Tibial nerve (tissue), 4 donors: ENCODE measurements at regions not wholly inside any gene's neighbourhood (a gene's known extent, or its start where the extent isn't known, plus 50 kb on each side); places are given as distances from the start of the nearest gene placed in this dataset.

Experiments used
- DNase-seq, 2 donors: peaks; one replicate each; pipeline ENCODE4 v3.0.0-alpha.2; 2019; ENCODE audit warnings: low spot score in 2 of 2
- H3K27ac ChIP-seq, 4 donors: fragments of 200-600 bp; sonication (generic) in 3 of 4; one replicate each; pipeline ENCODE4 v1.5.1; 2017 to 2019; ENCODE audit warnings: mild to moderate bottlenecking in 1 of 4
- H3K27me3 ChIP-seq, 2 donors: fragments of 200-600 bp; sonication (generic) in 1 of 2; one replicate each; pipeline versions ENCODE4 v1.5.1 to v1.6.0; 2017 to 2019
- H3K36me3 ChIP-seq, 3 donors: fragments of 200-600 bp; sonication (generic); one replicate each; pipeline ENCODE4 v1.5.1; 2018 to 2019
- H3K4me1 ChIP-seq, 4 donors: fragments of 200-600 bp; sonication (generic) in 3 of 4; one replicate each; pipeline ENCODE4 v1.5.1; 2017 to 2019
- H3K4me3 ChIP-seq, 4 donors: fragments of 200-600 bp; sonication (generic) in 3 of 4; one replicate each; pipeline ENCODE4 v1.5.1; 2017 to 2019; ENCODE audit warnings: mild to moderate bottlenecking in 1 of 4, moderate library complexity in 1 of 4
- H3K9me3 ChIP-seq, 4 donors: fragments of 200-600 bp; sonication (generic) in 3 of 4; one replicate each; pipeline ENCODE4 v1.5.1; 2017 to 2019
- CTCF ChIP-seq, 5 experiments: fragments of 200-600 bp in 3 of 5; fragments of 450-650 bp in 2 of 5; sonication (generic) in 3 of 5; IDR thresholded peaks; one replicate each; pipeline ENCODE4 v1.5.1; 2016 to 2019; ENCODE audit warnings: antibody characterized with exemption in 5 of 5, mild to moderate bottlenecking in 3 of 5, moderate library complexity in 2 of 5
- EP300 ChIP-seq, 2 donors: sonication (generic); formaldehyde crosslinking; IDR thresholded peaks; one replicate each; pipeline ENCODE4 v1.6.1; 2017; ENCODE audit warnings: antibody characterized with exemption in 2 of 2, mild to moderate bottlenecking in 1 of 2
- POLR2A ChIP-seq, 2 donors: fragments of 450-650 bp; IDR thresholded peaks; one replicate each; pipeline ENCODE4 v1.6.1; 2017; ENCODE audit warnings: antibody characterized with exemption in 2 of 2, mild to moderate bottlenecking in 2 of 2, moderate library complexity in 2 of 2
- WGBS, 2 donors: methylation state at CpG; one replicate each; pipeline ENCODE4 v1.1.5; 2018; 5-methylcytosine and 5-hydroxymethylcytosine counted together

DNA sequence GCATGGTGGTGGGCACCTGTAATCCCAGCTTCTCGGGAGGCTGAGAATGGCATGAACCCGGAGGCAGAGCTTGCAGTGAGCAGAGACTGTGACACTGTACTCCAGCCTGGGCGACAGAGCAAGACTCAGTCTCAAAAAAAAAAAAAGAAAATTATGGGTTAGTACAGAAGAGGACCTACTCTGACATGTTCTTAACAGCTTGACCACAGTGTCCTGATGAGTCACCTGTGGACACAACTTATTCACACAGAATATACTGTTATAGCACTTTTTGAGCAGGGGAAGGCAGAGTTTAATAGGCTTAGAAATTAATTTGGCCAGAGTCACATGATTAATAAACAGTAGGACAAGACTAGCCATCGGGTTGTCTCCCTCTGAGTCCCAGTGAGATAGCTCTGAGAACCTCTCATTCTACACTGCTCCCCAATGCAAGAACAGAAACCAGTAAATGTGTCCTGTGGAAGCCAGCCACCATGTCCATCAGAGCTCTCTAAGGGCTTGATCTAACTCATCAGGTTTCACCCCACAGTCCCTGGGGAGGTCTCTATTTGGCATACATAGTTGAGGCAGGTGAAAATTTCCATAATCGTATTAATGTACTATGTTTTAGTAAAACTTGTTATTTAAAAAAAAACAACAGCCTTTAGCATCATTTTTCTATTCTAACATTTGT, 1077.9 kb upstream of the C9orf72 start:
- no peaks in the 10 kb centered on the region for H3K36me3 ChIP-seq
- H3K27ac ChIP-seq, result no peak overlapping the region
- H3K27me3 ChIP-seq, result no peaks in the 10 kb centered on the region
- TF ChIP-seq EP300 (IDR thresholded peaks at IDR 0.05), result no peak
- no peak for TF ChIP-seq CTCF (IDR thresholded peaks at IDR 0.05)
- no peak for TF ChIP-seq POLR2A (IDR thresholded peaks at IDR 0.05)
- no peaks in the 10 kb centered on the region for H3K9me3 ChIP-seq
- no peak for DNase-seq
- no peak overlapping the region for H3K4me3 ChIP-seq
- H3K4me1 ChIP-seq, result no peaks in the 10 kb centered on the region
- WGBS, 2 donors, result 92 to 93% methylated on average over 5 of the region's 5 CpGs

- 90 to 100% methylated on average over 1 of the region's 1 CpG for WGBS, 2 donors
- H3K27me3 ChIP-seq, result no peaks in the 10 kb centered on the region
- DNase-seq, result no peak
- H3K4me1 ChIP-seq, result no peaks in the 10 kb centered on the region
- H3K4me3 ChIP-seq, result no peak overlapping the region
- H3K9me3 ChIP-seq, result no peaks in the 10 kb centered on the region
- H3K36me3 ChIP-seq, result no peaks in the 10 kb centered on the region
- no peak overlapping the region for H3K27ac ChIP-seq
- no peak for TF ChIP-seq POLR2A (IDR thresholded peaks at IDR 0.05)
Measured at GRCh38 chr9:28653216-28653615, 1079.9 kb upstream of the C9orf72 start.

GRCh38 chr9:28656727-28657126, 1083.4 kb upstream of the C9orf72 start:
- Histone ChIP-seq H3K27me3 (no peaks in the 10 kb centered on the region), H3K4me1 (no peaks in the 10 kb centered on the region), H3K27ac (no peak overlapping the region), H3K9me3 (no peaks in the 10 kb centered on the region), H3K4me3 (no peak overlapping the region), H3K36me3 (no peaks in the 10 kb centered on the region)
- no peak for DNase-seq
- 83 to 86% methylated on average over 2 of the region's 2 CpGs for WGBS, 2 donors
- TF ChIP-seq CTCF (IDR thresholded peaks at IDR 0.05) (no peak), EP300 (IDR thresholded peaks at IDR 0.05) (no peak), POLR2A (IDR thresholded peaks at IDR 0.05) (no peak)

- no peak overlapping the region for H3K4me3 ChIP-seq
- H3K9me3 ChIP-seq, result no peaks in the 10 kb centered on the region
- no peaks in the 10 kb centered on the region for H3K36me3 ChIP-seq
- DNase-seq, result no peak
- no peak for TF ChIP-seq POLR2A (IDR thresholded peaks at IDR 0.05)
- TF ChIP-seq EP300 (IDR thresholded peaks at IDR 0.05), result no peak
- TF ChIP-seq CTCF (IDR thresholded peaks at IDR 0.05), result no peak
- WGBS, 2 donors, result 81% methylated on average over 3 of the region's 3 CpGs
- H3K27ac ChIP-seq, result no peak overlapping the region
- no peaks in the 10 kb centered on the region for H3K4me1 ChIP-seq
- no peaks in the 10 kb centered on the region for H3K27me3 ChIP-seq
Measured at GRCh38 chr9:28661853-28662252, 1088.6 kb upstream of the C9orf72 start.

DNA sequence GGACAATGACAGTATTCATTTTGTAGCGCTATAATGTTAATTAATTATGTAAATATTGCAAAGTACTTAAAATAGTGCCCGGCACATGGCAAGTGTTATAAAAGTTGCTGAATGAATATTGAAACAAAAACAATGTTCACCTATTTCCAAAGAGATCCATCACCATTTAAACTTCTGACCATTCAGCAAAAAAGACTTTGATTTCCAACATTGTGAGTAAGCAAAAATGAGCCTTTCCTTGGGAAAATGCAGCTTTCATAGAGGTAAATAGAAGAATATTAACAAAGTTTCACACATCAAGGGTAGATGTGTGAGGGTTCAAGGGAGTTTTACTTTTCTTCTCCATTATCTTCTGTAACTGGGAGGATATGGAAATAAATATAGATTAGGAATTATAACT, 1089.4 kb upstream of the C9orf72 start:
- WGBS, 2 donors, result 88% methylated on average over 2 of the region's 2 CpGs
- TF ChIP-seq EP300 (IDR thresholded peaks at IDR 0.05) (no peak), POLR2A (IDR thresholded peaks at IDR 0.05) (no peak), CTCF (IDR thresholded peaks at IDR 0.05) (no peak)

DNA sequence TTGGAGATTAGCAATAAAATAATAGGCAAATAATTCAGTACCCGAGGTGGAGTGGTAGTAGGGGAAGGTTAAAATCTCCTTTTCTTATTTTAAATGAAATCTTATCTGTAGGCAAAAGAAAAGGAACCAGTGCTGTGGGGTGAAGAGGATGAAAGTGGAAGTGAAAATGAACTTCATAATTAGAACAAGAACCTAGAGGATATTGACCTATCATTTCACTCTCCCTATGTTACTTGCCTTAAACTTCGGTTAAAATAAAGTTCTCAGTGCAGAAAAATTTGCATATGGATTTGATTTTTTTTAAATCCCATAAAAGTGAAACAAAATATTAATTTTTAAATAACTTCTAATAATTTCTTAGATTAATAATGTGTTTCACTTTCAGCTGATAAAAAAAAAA, 1094.9 kb upstream of the C9orf72 start:
- WGBS, 2 donors, result 80% methylated on average over 2 of the region's 2 CpGs
- Histone ChIP-seq H3K4me1 (no peaks in the 10 kb centered on the region), H3K9me3 (no peaks in the 10 kb centered on the region), H3K4me3 (no peak overlapping the region), H3K36me3 (no peaks in the 10 kb centered on the region), H3K27me3 (no peaks in the 10 kb centered on the region), H3K27ac (no peak overlapping the region)
- DNase-seq, result no peak
- no peak for TF ChIP-seq POLR2A (IDR thresholded peaks at IDR 0.05)
- TF ChIP-seq EP300 (IDR thresholded peaks at IDR 0.05), result no peak
- no peak for TF ChIP-seq CTCF (IDR thresholded peaks at IDR 0.05)

More for the DNA sequence above, 1089.4 kb upstream of the C9orf72 start:
- no peaks in the 10 kb centered on the region for H3K27me3 ChIP-seq
- H3K27ac ChIP-seq, result no peak overlapping the region
- no peaks in the 10 kb centered on the region for H3K9me3 ChIP-seq
- H3K4me3 ChIP-seq, result no peak overlapping the region
- no peak for DNase-seq
- H3K4me1 ChIP-seq, result no peaks in the 10 kb centered on the region
- H3K36me3 ChIP-seq, result no peaks in the 10 kb centered on the region
